GM12874 (cell line): ENCODE measurements at regions not wholly inside any gene's neighbourhood (a gene's known extent, or its start where the extent isn't known, plus 50 kb on each side); places are given as distances from the start of the nearest gene placed in this dataset.

ENCODE experiments used
- CTCF ChIP-seq: IDR thresholded peaks from 2 replicates; pipeline ENCODE4 v1.5.1; 2011; ENCODE audit warnings: low read depth, mild to moderate bottlenecking, control low read depth, low read length, moderate library complexity; ENCODE audit not compliant: insufficient read depth

GRCh38 chr1:208595236-208595635 is 351.1 kb upstream of the PLXNA2 start:
- TF ChIP-seq CTCF = no peak

- TF ChIP-seq CTCF = no peak
Observed at GRCh38 chr1:208595745-208596144, 351.6 kb upstream of the PLXNA2 start.

GRCh38 chr1:208597571-208597970 is 353.4 kb upstream of the PLXNA2 start:
- TF ChIP-seq CTCF = no peak

- no peak for TF ChIP-seq CTCF
Observed at GRCh38 chr1:208598021-208598420, 353.8 kb upstream of the PLXNA2 start.

- TF ChIP-seq CTCF = no peak
Observed at GRCh38 chr1:208599063-208599462, 354.9 kb upstream of the PLXNA2 start.

GRCh38 chr1:208600456-208601190 is 356.4 kb upstream of the PLXNA2 start:
- no peak for TF ChIP-seq CTCF

- TF ChIP-seq CTCF = no peak
Observed at GRCh38 chr1:208601561-208601960, 357.4 kb upstream of the PLXNA2 start.
